ENCODE measurements at regions not wholly inside any gene's neighbourhood (a gene's known extent, or its start where the extent isn't known, plus 50 kb on each side); places are given as distances from the start of the nearest gene placed in this dataset.

GRCh38 chr17:36768394-36768793, 167.0 kb downstream of the MRM1 start:
- Histone ChIP-seq H3K27ac (ENCODE audit: low read length) (no peak overlapping the region), H3K4me1 (ENCODE audit: insufficient read depth, low read length) (no peaks in the 10 kb centered on the region), H3K9ac (ENCODE audit: low read length) (no peak overlapping the region), H3K36me3 (ENCODE audit: low read depth, low read length) (no peaks in the 10 kb centered on the region), H3K4me2 (ENCODE audit: low read length) (no peak overlapping the region), H3K79me2 (ENCODE audit: low read length) (no peaks in the 10 kb centered on the region), H3K9me3 (ENCODE audit: low read length) (no peaks in the 10 kb centered on the region), H3F3A (ENCODE audit: low read length, unreplicated experiment) (no peaks in the 10 kb centered on the region), H3K4me3 (ENCODE audit: low read length) (no peak overlapping the region), H3K27me3 (ENCODE audit: low read length) (peaks cover 19% of the 10 kb centered on the region), H2AFZ (ENCODE audit: low read length) (no peak overlapping the region), H4K20me1 (ENCODE audit: low read length) (no peaks in the 10 kb centered on the region), H3K9me2 (replicated peaks; ENCODE audit: low read length) (no peaks in the 10 kb centered on the region)
- intact Hi-C loops (cut with micrococcal nuclease), result no loop called here
- DNase-seq, result no peak
- TF ChIP-seq CTCF (conservative IDR thresholded peaks at IDR 0.05; ENCODE audit: low read depth, low read length) (no peak; the same call in 1 of the 2 replicates), EZH2 (IDR thresholded peaks at IDR 0.05; ENCODE audit: low read length, unreplicated experiment) (no peak), EZH2phosphoT487 (IDR thresholded peaks at IDR 0.05; ENCODE audit: borderline replicate concordance, low read length) (no peak)
- ChIA-PET POLR2A (ENCODE audit: unreplicated experiment) (no interaction called here), CTCF (no interaction called here)
- no TSS peak for BruUV-seq (replicated peaks)
- ATAC-seq, result no peak

- ChIA-PET CTCF (no interaction called here), POLR2A (ENCODE audit: unreplicated experiment) (no interaction called here)
- Histone ChIP-seq H3K36me3 (ENCODE audit: low read depth, low read length) (no peaks in the 10 kb centered on the region), H2AFZ (ENCODE audit: low read length) (no peak overlapping the region), H3K4me1 (ENCODE audit: insufficient read depth, low read length) (no peaks in the 10 kb centered on the region), H3K79me2 (ENCODE audit: low read length) (no peaks in the 10 kb centered on the region), H3K9me3 (ENCODE audit: low read length) (no peaks in the 10 kb centered on the region), H3K4me3 (ENCODE audit: low read length) (no peak overlapping the region), H4K20me1 (ENCODE audit: low read length) (no peaks in the 10 kb centered on the region), H3K9me2 (replicated peaks; ENCODE audit: low read length) (no peaks in the 10 kb centered on the region), H3K9ac (ENCODE audit: low read length) (no peak overlapping the region), H3K27me3 (ENCODE audit: low read length) (peaks cover 29% of the 10 kb centered on the region), H3K27ac (ENCODE audit: low read length) (no peak overlapping the region), H3F3A (ENCODE audit: low read length, unreplicated experiment) (no peaks in the 10 kb centered on the region), H3K4me2 (ENCODE audit: low read length) (no peak overlapping the region)
- intact Hi-C loops (cut with micrococcal nuclease), result no loop called here
- TF ChIP-seq EZH2phosphoT487 (IDR thresholded peaks at IDR 0.05; ENCODE audit: borderline replicate concordance, low read length) (no peak), CTCF (conservative IDR thresholded peaks at IDR 0.05; ENCODE audit: low read depth, low read length) (no peak), EZH2 (IDR thresholded peaks at IDR 0.05; ENCODE audit: low read length, unreplicated experiment) (no peak)
- ATAC-seq (no peak), DNase-seq (no peak)
- no TSS peak for BruUV-seq (replicated peaks)
These were observed 164.2 kb upstream of the LHX1 start for GRCh38 chr17:36773039-36773438.

GRCh38 chr17:36777118-36777517, 160.2 kb upstream of the LHX1 start:
- no peak overlapping the region for H3K27ac ChIP-seq (ENCODE audit: low read length)
- H3K4me2 ChIP-seq (ENCODE audit: low read length), result no peak overlapping the region
- no peaks in the 10 kb centered on the region for H3K9me2 ChIP-seq (replicated peaks; ENCODE audit: low read length)
- H3K4me3 ChIP-seq (ENCODE audit: low read length), result no peak overlapping the region
- H4K20me1 ChIP-seq (ENCODE audit: low read length), result no peaks in the 10 kb centered on the region
- H3K4me1 ChIP-seq (ENCODE audit: insufficient read depth, low read length), result no peaks in the 10 kb centered on the region
- no peak overlapping the region for H3K9ac ChIP-seq (ENCODE audit: low read length)
- no TSS peak for BruUV-seq (replicated peaks)
- H3K36me3 ChIP-seq (ENCODE audit: low read depth, low read length), result no peaks in the 10 kb centered on the region
- ChIA-PET POLR2A (ENCODE audit: unreplicated experiment) (no interaction called here), CTCF (no interaction called here)
- H3K9me3 ChIP-seq (ENCODE audit: low read length), result no peaks in the 10 kb centered on the region
- no peak overlapping the region for H2AFZ ChIP-seq (ENCODE audit: low read length)
- H3K27me3 ChIP-seq (ENCODE audit: low read length), result peaks cover 23% of the 10 kb centered on the region
- no peaks in the 10 kb centered on the region for H3K79me2 ChIP-seq (ENCODE audit: low read length)
- DNase-seq, result peak; percentile 3
- TF ChIP-seq EZH2phosphoT487 (IDR thresholded peaks at IDR 0.05; ENCODE audit: borderline replicate concordance, low read length) (no peak), EZH2 (IDR thresholded peaks at IDR 0.05; ENCODE audit: low read length, unreplicated experiment) (no peak)
- H3F3A ChIP-seq (ENCODE audit: low read length, unreplicated experiment), result no peaks in the 10 kb centered on the region
- intact Hi-C loops (cut with micrococcal nuclease), result no loop called here
- no peak for ATAC-seq
